PC-9 (cell line): ENCODE measurements at regions not wholly inside any gene's neighbourhood (a gene's known extent, or its start where the extent isn't known, plus 50 kb on each side); places are given as distances from the start of the nearest gene placed in this dataset.

Experiments
- BruUV-seq: library from RNA; stranded (reverse); fragments of 400-500 nt; replicated peaks from 2 replicates; lab custom pipeline; 2021; lab: Mats Ljungman, UMichigan
- CTCF ChIA-PET: fragments of 300-600 bp; sonication (Branson Sonifier 250); formaldehyde crosslinking; loops from one replicate; lab custom pipeline; 2022; ENCODE audit warnings: antibody characterized with exemption; lab: Charles Lee
- POLR2A ChIA-PET: fragments of 300-600 bp; sonication (Branson Sonifier 250); formaldehyde crosslinking; loops from one replicate; lab custom pipeline; 2022; ENCODE audit warnings: antibody characterized with exemption; ENCODE audit not compliant: unreplicated experiment; lab: Charles Lee
- DNase-seq, 2 experiments: peaks; one replicate each; pipeline versions ENCODE4 v3.0.0 to v3.0.0-alpha.2; 2015 to 2022; ENCODE audit warnings: mixed read lengths in 1 of 2
- H2AFZ ChIP-seq: fragments of 200-600 bp; sonication (generic); 2 replicates; pipeline ENCODE4 v1.8.1; 2017; ENCODE audit warnings: antibody characterized with exemption
- H3F3A ChIP-seq: fragments of 200-600 bp; sonication (generic); 2 replicates; pipeline ENCODE4 v1.8.1; 2017; ENCODE audit warnings: antibody characterized with exemption, mild to moderate bottlenecking, low read depth; ENCODE audit not compliant: insufficient read depth
- H3K27ac ChIP-seq: fragments of 200-600 bp; sonication (generic); 2 replicates; pipeline ENCODE4 v1.6.1; 2016; ENCODE audit warnings: mixed run types
- H3K27me3 ChIP-seq: fragments of 200-600 bp; sonication (generic); 2 replicates; pipeline ENCODE4 v1.6.1; 2016; ENCODE audit warnings: low read depth, mixed run types; ENCODE audit not compliant: insufficient read depth
- H3K36me3 ChIP-seq: fragments of 200-600 bp; sonication (generic); 2 replicates; pipeline ENCODE4 v1.6.1; 2016; ENCODE audit warnings: low read depth, mixed run types
- H3K4me1 ChIP-seq: fragments of 200-600 bp; sonication (generic); replicated peaks from 2 replicates; pipeline ENCODE4 v1.6.1; 2016; ENCODE audit warnings: mixed run types; ENCODE audit not compliant: insufficient read depth
- H3K4me2 ChIP-seq: fragments of 200-600 bp; sonication (generic); 2 replicates; pipeline ENCODE4 v1.6.1; 2017; ENCODE audit warnings: mixed run types
- H3K4me3 ChIP-seq: fragments of 200-600 bp; sonication (generic); 2 replicates; pipeline ENCODE4 v1.6.1; 2016; ENCODE audit warnings: mixed run types
- H3K79me2 ChIP-seq: fragments of 200-600 bp; sonication (generic); 2 replicates; pipeline ENCODE4 v1.6.1; 2017; ENCODE audit warnings: low read depth, mixed run types
- H3K9me2 ChIP-seq: fragments of 200-600 bp; sonication (generic); 2 replicates; pipeline ENCODE4 v1.8.1; 2017; ENCODE audit warnings: mild to moderate bottlenecking; ENCODE audit not compliant: insufficient read depth
- H3K9me3 ChIP-seq: fragments of 200-600 bp; sonication (generic); 2 replicates; pipeline ENCODE4 v1.8.1; 2016; ENCODE audit warnings: low read depth; ENCODE audit not compliant: insufficient read depth
- H4K20me1 ChIP-seq: fragments of 200-600 bp; sonication (generic); 2 replicates; pipeline ENCODE4 v1.8.1; 2017; ENCODE audit not compliant: insufficient read depth
- CTCF ChIP-seq: fragments of 200-600 bp; sonication (generic); conservative IDR thresholded peaks from 2 replicates; pipeline ENCODE4 v1.6.1; 2017; ENCODE audit warnings: mixed run types, antibody characterized with exemption, mild to moderate bottlenecking, moderate library complexity
- EZH2 ChIP-seq: fragments of 200-600 bp; sonication (generic); IDR thresholded peaks from 2 replicates; pipeline ENCODE4 v1.8.0; 2017; ENCODE audit warnings: antibody characterized with exemption, low read depth
- intact Hi-C: fragments of 100-400 bp; cut with micrococcal nuclease; formaldehyde crosslinking; loops from one replicate; pipeline ENCODE4 v1.10.0; 2022; ENCODE audit not compliant: unreplicated experiment

DNA sequence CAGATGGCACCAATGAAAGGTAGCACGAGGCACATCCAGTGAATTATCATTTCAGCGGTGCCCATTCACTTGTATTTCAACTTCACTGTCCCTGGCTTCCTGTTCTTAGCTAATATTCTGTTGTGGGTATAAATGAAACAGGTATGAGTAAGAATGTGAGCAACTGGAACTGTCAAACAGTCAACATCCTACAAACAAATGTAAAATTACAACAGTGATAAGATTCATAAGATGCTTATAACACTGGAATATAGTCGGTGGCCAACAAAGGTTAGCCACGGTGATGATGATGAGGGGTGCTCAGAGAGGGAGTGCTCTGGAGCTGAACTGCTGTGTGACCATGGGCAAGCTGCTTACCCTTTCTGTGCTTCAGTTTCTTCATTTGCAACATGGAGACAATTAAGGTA is 74.9 kb upstream of the TOX2 start:
- ChIA-PET POLR2A (no interaction called here), CTCF (interaction anchor here (0.6 to 1.0 kb wide), 4 partner anchors 88 to 391 kb away, joined by 3 to 8 read pairs (median 5); no protein-coding TSS in a partner anchor)
- intact Hi-C loops, result loop anchor here (10.0 kb wide), 1 partner anchor 175 kb away; no protein-coding TSS in a partner anchor
- Histone ChIP-seq H3K9me2 (no peaks in the 10 kb centered on the region), H3K4me3 (no peak overlapping the region), H3K27me3 (no peaks in the 10 kb centered on the region), H3K4me1 (peaks cover 33% of the 10 kb centered on the region), H4K20me1 (no peaks in the 10 kb centered on the region), H2AFZ (no peak overlapping the region), H3K27ac (no peak overlapping the region), H3F3A (peaks cover 33% of the 10 kb centered on the region), H3K9me3 (no peaks in the 10 kb centered on the region), H3K79me2 (no peaks in the 10 kb centered on the region), H3K36me3 (no peaks in the 10 kb centered on the region), H3K4me2 (no peak overlapping the region)
- TF ChIP-seq EZH2 (no peak), CTCF (no peak)
- no TSS peak for BruUV-seq
- DNase-seq, result no peak

GRCh38 chr20:43838703-43839060 is 76.0 kb upstream of the TOX2 start:
- ChIA-PET CTCF (interaction anchor here (0.6 kb wide), 1 partner anchor 86 kb away, joined by 5 read pairs; no protein-coding TSS in a partner anchor), POLR2A (no interaction called here)
- Histone ChIP-seq H3F3A (peaks cover 24% of the 10 kb centered on the region), H3K27me3 (no peaks in the 10 kb centered on the region), H3K79me2 (no peaks in the 10 kb centered on the region), H3K27ac (no peak overlapping the region), H3K4me2 (no peak overlapping the region), H4K20me1 (no peaks in the 10 kb centered on the region), H3K4me1 (peaks cover 23% of the 10 kb centered on the region), H3K36me3 (no peaks in the 10 kb centered on the region), H3K4me3 (no peak overlapping the region), H3K9me2 (no peaks in the 10 kb centered on the region), H3K9me3 (no peaks in the 10 kb centered on the region), H2AFZ (no peak overlapping the region)
- intact Hi-C loops, result no loop called here
- BruUV-seq, result no TSS peak
- TF ChIP-seq EZH2 (no peak), CTCF (no peak)
- DNase-seq, result no peak

DNA sequence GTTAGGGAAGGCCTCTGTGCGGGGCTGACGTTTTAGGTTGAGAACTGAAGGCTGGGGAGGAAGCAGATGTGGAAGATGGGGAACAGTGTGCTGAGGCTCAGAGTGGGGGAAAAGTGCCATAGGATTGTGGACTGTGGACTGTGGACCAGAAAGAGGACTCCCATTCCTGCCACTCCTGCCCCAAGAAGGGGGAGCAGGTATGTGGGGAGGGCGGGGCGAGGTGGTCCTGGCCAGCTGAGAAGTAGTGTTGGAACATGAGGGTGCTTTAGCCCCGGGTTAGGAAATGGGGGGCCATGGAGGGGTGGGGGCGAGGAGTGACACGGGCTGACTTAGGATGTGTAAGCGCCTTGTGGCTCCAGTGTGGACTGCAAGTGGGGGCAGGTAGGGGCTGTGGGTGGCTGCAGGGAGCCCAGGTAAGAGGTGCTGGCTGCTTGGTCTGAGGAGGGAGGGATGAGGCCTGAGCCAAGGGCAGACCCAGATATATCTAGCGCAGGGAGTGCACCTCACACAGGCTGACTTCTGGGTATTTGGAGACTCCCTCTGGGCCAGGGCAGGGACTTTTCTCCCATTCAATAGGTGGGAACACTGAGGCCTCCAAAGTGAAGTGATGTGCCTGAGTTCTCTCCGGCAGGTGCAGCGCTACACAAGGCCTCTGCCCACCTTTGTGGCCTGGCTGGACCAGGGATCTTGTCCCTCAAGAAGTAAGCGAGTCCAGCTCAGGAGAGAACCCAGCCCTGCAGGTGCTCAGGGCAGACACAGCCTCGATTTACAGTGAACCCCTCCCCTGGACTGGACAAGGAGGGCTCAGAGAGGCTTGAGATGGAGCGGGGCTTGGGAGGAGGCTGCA is 76.6 kb upstream of the TOX2 start:
- no peaks in the 10 kb centered on the region for H3K9me3 ChIP-seq
- intact Hi-C loops, result no loop called here
- POLR2A ChIA-PET, result no interaction called here
- H3K36me3 ChIP-seq, result no peaks in the 10 kb centered on the region
- no peaks in the 10 kb centered on the region for H4K20me1 ChIP-seq
- H3K27ac ChIP-seq, result no peak overlapping the region
- H3K27me3 ChIP-seq, result no peaks in the 10 kb centered on the region
- peaks cover 17% of the 10 kb centered on the region for H3K4me1 ChIP-seq
- H2AFZ ChIP-seq, result no peak overlapping the region
- no peaks in the 10 kb centered on the region for H3K9me2 ChIP-seq
- H3K4me3 ChIP-seq, result no peak overlapping the region
- H3K4me2 ChIP-seq, result no peak overlapping the region
- TF ChIP-seq EZH2, result no peak
- no peak for TF ChIP-seq CTCF
- DNase-seq, result no peak
- H3F3A ChIP-seq, result peaks cover 18% of the 10 kb centered on the region
- CTCF ChIA-PET, result interaction anchor here (0.6 kb wide), 1 partner anchor 85 kb away, joined by 5 read pairs; no protein-coding TSS in a partner anchor
- no peaks in the 10 kb centered on the region for H3K79me2 ChIP-seq
- no TSS peak for BruUV-seq
